GM12878 (cell line): ENCODE measurements at regions not wholly inside any gene's neighbourhood (a gene's known extent, or its start where the extent isn't known, plus 50 kb on each side); places are given as distances from the start of the nearest gene placed in this dataset.

Experiments
- ATAC-seq: fragments of 200-7000 bp; cut with Tn5 transposase; 3 replicates; pipeline ENCODE4 v1.9.1; 2020; ENCODE audit warnings: mild to moderate bottlenecking, moderate library complexity
- BruUV-seq: library from RNA; stranded (reverse); fragments of 400-500 nt; replicated peaks from 2 replicates; lab custom pipeline; 2021; lab: Mats Ljungman, UMichigan
- CTCF ChIA-PET: fragments of 300-600 bp; sonication (Branson Sonifier 250); formaldehyde crosslinking; extraction: SDS; loops from one replicate; lab custom pipeline; 2021; ENCODE audit warnings: inconsistent platforms; lab: Yijun Ruan, JAX
- POLR2A ChIA-PET: fragments of 350-600 bp; formaldehyde crosslinking; extraction: SDS; loops from one replicate; lab custom pipeline; 2021; ENCODE audit warnings: inconsistent platforms; lab: Charles Lee
- RAD21 ChIA-PET: fragments of 300-600 bp; sonication (Branson Sonifier 250); formaldehyde crosslinking; loops from one replicate; lab custom pipeline; 2023; ENCODE audit warnings: antibody characterized with exemption; ENCODE audit not compliant: unreplicated experiment; lab: Charles Lee
- SMC1A ChIA-PET: fragments of 300-600 bp; sonication (Branson Sonifier 250); formaldehyde crosslinking; loops from one replicate; lab custom pipeline; 2023; ENCODE audit not compliant: unreplicated experiment, uncharacterized antibody; lab: Charles Lee
- DNase-seq: peaks from one replicate; pipeline ENCODE4 v3.0.0-alpha.2; 2011; ENCODE audit warnings: low read depth, low spot score
- FAIRE-seq: peaks from 3 replicates; lab custom pipeline; 2011; peaks lifted over from hg19 to GRCh38; lab: Jason Lieb, UNC
- H2AFZ ChIP-seq: 2 replicates; pipeline ENCODE4 v1.6.0; 2011; ENCODE audit warnings: low read depth, low read length, control low read depth; ENCODE audit not compliant: control insufficient read depth
- H3K27ac ChIP-seq: 2 replicates; pipeline ENCODE4 v1.5.1; 2011; ENCODE audit warnings: control low read depth; ENCODE audit not compliant: control insufficient read depth, insufficient read depth
- H3K27me3 ChIP-seq, 2 experiments: replicated peaks in 1 of 2; 2 replicates each; pipeline versions ENCODE4 v1.6.0 to v1.6.1; 2011; ENCODE audit warnings: low read length in 1 of 2; ENCODE audit not compliant: control insufficient read depth in 2 of 2, insufficient read depth in 2 of 2
- H3K36me3 ChIP-seq, 2 experiments: 2 replicates each; pipeline ENCODE4 v1.5.1; 2011; ENCODE audit warnings: low read length in 1 of 2; ENCODE audit not compliant: control insufficient read depth in 2 of 2, insufficient read depth in 2 of 2
- H3K4me1 ChIP-seq: 2 replicates; pipeline ENCODE4 v1.6.1; 2011; ENCODE audit warnings: mild to moderate bottlenecking, low read length, moderate library complexity, mixed read lengths; ENCODE audit not compliant: control insufficient read depth, insufficient read depth
- H3K4me2 ChIP-seq: 2 replicates; pipeline ENCODE4 v1.6.0; 2011; ENCODE audit warnings: control low read depth; ENCODE audit not compliant: control insufficient read depth, insufficient read depth
- H3K4me3 ChIP-seq: fragments of 200-600 bp; sonication (generic); 2 replicates; pipeline ENCODE4 v1.5.1; 2016
- H3K79me2 ChIP-seq: 2 replicates; pipeline ENCODE4 v1.6.0; 2011; ENCODE audit warnings: low read length; ENCODE audit not compliant: control insufficient read depth, insufficient read depth
- H3K9ac ChIP-seq: 2 replicates; pipeline ENCODE4 v1.8.0; 2011; ENCODE audit warnings: low read length, control low read depth, mixed read lengths; ENCODE audit not compliant: control insufficient read depth, insufficient read depth
- H3K9me3 ChIP-seq: replicated peaks from 3 replicates; pipeline ENCODE4 v1.5.1; 2011; ENCODE audit warnings: mild to moderate bottlenecking, low read length; ENCODE audit not compliant: control insufficient read depth, insufficient read depth
- H4K20me1 ChIP-seq: 2 replicates; pipeline ENCODE4 v1.6.0; 2011; ENCODE audit not compliant: control insufficient read depth, insufficient read depth
- CEBPB ChIP-seq, 2 experiments: fragments of 150-350 bp in 1 of 2; IDR thresholded peaks; 2 replicates each; pipeline ENCODE4 v1.6.1; 2012 to 2014; ENCODE audit warnings: low read depth in 2 of 2, low read length in 2 of 2, borderline replicate concordance in 1 of 2, inconsistent platforms in 1 of 2
- DPF2 ChIP-seq: fragments of 450-650 bp; IDR thresholded peaks from 2 replicates; pipeline ENCODE4 v1.6.1; 2017; ENCODE audit warnings: mild to moderate bottlenecking
- EGR1 ChIP-seq, 2 experiments: IDR thresholded peaks; 1 replicate in 1 of 2; 2 replicates in 1 of 2; pipeline ENCODE4 v1.6.1; 2011 to 2012; ENCODE audit warnings: low read depth in 2 of 2, low read length in 2 of 2, borderline replicate concordance in 1 of 2, mild to moderate bottlenecking in 1 of 2, moderate library complexity in 1 of 2
- HCFC1 ChIP-seq: fragments of 150-350 bp; IDR thresholded peaks from 2 replicates; pipeline ENCODE4 v1.6.1; 2014; ENCODE audit warnings: low read length
- HDGF ChIP-seq: fragments of 450-650 bp; IDR thresholded peaks from 2 replicates; pipeline ENCODE4 v1.6.1; 2016; ENCODE audit warnings: antibody characterized with exemption
- NFYB ChIP-seq: IDR thresholded peaks from 2 replicates; pipeline ENCODE4 v1.6.1; 2011; ENCODE audit warnings: low read depth, mild to moderate bottlenecking, low read length, improper control_type of control experiment, moderate library complexity; ENCODE audit not compliant: insufficient read depth
- POLR2AphosphoS2 ChIP-seq: IDR thresholded peaks from 2 replicates; pipeline ENCODE4 v1.6.1; 2011; ENCODE audit warnings: low read depth, mild to moderate bottlenecking, low read length, improper control_type of control experiment, moderate library complexity
- RAD51 ChIP-seq: fragments of 450-650 bp; IDR thresholded peaks from 2 replicates; pipeline ENCODE4 v1.6.1; 2016; ENCODE audit warnings: moderate library complexity, mild to moderate bottlenecking, inconsistent platforms
- RELA ChIP-seq: fragments of 450-650 bp; IDR thresholded peaks from 2 replicates; pipeline ENCODE4 v1.8.0; 2014; ENCODE audit warnings: borderline replicate concordance; ENCODE audit not compliant: partially characterized antibody
- SMAD5 ChIP-seq: IDR thresholded peaks from 2 replicates; pipeline ENCODE4 v1.6.1; 2016; ENCODE audit warnings: antibody characterized with exemption, low read depth
- SREBF2 ChIP-seq: IDR thresholded peaks from 2 replicates; pipeline ENCODE4 v1.6.1; 2012; ENCODE audit warnings: mild to moderate bottlenecking, low read length
- STAT3 ChIP-seq: IDR thresholded peaks from 2 replicates; pipeline ENCODE4 v1.6.1; 2011; ENCODE audit warnings: low read depth, low read length, improper control_type of control experiment
- SUZ12 ChIP-seq: fragments of 200-600 bp; sonication (generic); IDR thresholded peaks from one replicate; pipeline ENCODE4 v1.6.1; 2018; ENCODE audit warnings: antibody characterized with exemption, mild to moderate bottlenecking; ENCODE audit not compliant: unreplicated experiment
- WRNIP1 ChIP-seq: IDR thresholded peaks from 2 replicates; pipeline ENCODE4 v1.6.1; 2011; ENCODE audit warnings: low read depth, low read length, improper control_type of control experiment, borderline replicate concordance
- ZNF274 ChIP-seq: IDR thresholded peaks from one replicate; pipeline ENCODE4 v1.8.0; 2011; ENCODE audit not compliant: insufficient read length, insufficient read depth
- WGBS: methylation state at CpG from one replicate; pipeline ENCODE4 v1.1.6; 2016; ENCODE audit warnings: low lambda C conversion rate; ENCODE audit not compliant: insufficient replicate concordance, insufficient coverage; ENCODE audit errors: missing lambda C conversion rate; 5-methylcytosine and 5-hydroxymethylcytosine counted together
- in situ Hi-C: fragments of 300-500 bp; cut with MboI; formaldehyde crosslinking; loops from 9 replicates; pipeline ENCODE4 v1.14.3; 2018; ENCODE audit warnings: mixed read lengths
- intact Hi-C: fragments of 100-400 bp; cut with micrococcal nuclease; formaldehyde crosslinking; loops from one replicate; pipeline ENCODE4 v1.14.2; 2022; ENCODE audit not compliant: unreplicated experiment
- TF ChIP-seq, protein P1 (sequence below): fragments of 450-650 bp; IDR thresholded peaks from 2 replicates; pipeline ENCODE4 v1.6.1; 2017; ENCODE audit warnings: mild to moderate bottlenecking, low read depth, inconsistent platforms; ENCODE audit not compliant: poor library complexity, severe bottlenecking
- TF ChIP-seq, protein P2 (sequence below): IDR thresholded peaks from 2 replicates; pipeline ENCODE4 v1.6.1; 2012; ENCODE audit warnings: improper control_type of control experiment, low read depth, low read length; ENCODE audit not compliant: insufficient replicate concordance

DNA sequence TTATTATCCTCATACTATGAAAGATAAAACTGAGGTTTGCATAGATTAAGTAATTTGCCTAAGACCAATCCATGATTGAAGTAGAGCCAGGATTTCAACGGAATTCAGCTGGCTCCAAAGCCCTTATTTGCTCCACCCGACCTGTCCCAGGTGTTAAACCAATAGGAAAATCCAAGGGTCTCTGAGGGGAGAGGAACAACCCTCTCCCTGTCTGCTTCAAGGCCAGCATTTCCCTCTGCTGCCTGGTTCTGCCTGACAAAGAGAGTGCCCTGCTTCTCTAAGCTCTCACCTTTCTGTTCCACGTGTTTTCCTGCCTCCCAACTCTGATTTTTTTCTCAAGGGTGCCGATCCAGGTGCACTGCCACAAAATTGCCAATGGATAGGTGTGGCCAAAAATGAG is 127.4 kb downstream of the UBE2U start:
- no peaks in the 10 kb centered on the region for H3K4me1 ChIP-seq
- no peak for TF ChIP-seq CEBPB (IDR thresholded peaks at IDR 0.05; ENCODE audit: borderline replicate concordance in 1 of 2, low read depth in 2 of 2, low read length in 2 of 2)
- TF ChIP-seq ZNF274: no peak
- TF ChIP-seq RELA: no peak
- no peak for TF ChIP-seq HDGF
- TF ChIP-seq POLR2AphosphoS2: no peak
- no peak for TF ChIP-seq EGR1 (IDR thresholded peaks at IDR 0.05; ENCODE audit: borderline replicate concordance in 1 of 2, low read depth in 2 of 2, low read length in 2 of 2)
- TF ChIP-seq, protein P1, sequence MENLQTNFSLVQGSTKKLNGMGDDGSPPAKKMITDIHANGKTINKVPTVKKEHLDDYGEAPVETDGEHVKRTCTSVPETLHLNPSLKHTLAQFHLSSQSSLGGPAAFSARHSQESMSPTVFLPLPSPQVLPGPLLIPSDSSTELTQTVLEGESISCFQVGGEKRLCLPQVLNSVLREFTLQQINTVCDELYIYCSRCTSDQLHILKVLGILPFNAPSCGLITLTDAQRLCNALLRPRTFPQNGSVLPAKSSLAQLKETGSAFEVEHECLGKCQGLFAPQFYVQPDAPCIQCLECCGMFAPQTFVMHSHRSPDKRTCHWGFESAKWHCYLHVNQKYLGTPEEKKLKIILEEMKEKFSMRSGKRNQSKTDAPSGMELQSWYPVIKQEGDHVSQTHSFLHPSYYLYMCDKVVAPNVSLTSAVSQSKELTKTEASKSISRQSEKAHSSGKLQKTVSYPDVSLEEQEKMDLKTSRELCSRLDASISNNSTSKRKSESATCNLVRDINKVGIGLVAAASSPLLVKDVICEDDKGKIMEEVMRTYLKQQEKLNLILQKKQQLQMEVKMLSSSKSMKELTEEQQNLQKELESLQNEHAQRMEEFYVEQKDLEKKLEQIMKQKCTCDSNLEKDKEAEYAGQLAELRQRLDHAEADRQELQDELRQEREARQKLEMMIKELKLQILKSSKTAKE: no peak
- TF ChIP-seq STAT3: no peak
- no peak for TF ChIP-seq SMAD5
- TF ChIP-seq SUZ12: no peak
- TF ChIP-seq NFYB: no peak
- TF ChIP-seq, protein P2, sequence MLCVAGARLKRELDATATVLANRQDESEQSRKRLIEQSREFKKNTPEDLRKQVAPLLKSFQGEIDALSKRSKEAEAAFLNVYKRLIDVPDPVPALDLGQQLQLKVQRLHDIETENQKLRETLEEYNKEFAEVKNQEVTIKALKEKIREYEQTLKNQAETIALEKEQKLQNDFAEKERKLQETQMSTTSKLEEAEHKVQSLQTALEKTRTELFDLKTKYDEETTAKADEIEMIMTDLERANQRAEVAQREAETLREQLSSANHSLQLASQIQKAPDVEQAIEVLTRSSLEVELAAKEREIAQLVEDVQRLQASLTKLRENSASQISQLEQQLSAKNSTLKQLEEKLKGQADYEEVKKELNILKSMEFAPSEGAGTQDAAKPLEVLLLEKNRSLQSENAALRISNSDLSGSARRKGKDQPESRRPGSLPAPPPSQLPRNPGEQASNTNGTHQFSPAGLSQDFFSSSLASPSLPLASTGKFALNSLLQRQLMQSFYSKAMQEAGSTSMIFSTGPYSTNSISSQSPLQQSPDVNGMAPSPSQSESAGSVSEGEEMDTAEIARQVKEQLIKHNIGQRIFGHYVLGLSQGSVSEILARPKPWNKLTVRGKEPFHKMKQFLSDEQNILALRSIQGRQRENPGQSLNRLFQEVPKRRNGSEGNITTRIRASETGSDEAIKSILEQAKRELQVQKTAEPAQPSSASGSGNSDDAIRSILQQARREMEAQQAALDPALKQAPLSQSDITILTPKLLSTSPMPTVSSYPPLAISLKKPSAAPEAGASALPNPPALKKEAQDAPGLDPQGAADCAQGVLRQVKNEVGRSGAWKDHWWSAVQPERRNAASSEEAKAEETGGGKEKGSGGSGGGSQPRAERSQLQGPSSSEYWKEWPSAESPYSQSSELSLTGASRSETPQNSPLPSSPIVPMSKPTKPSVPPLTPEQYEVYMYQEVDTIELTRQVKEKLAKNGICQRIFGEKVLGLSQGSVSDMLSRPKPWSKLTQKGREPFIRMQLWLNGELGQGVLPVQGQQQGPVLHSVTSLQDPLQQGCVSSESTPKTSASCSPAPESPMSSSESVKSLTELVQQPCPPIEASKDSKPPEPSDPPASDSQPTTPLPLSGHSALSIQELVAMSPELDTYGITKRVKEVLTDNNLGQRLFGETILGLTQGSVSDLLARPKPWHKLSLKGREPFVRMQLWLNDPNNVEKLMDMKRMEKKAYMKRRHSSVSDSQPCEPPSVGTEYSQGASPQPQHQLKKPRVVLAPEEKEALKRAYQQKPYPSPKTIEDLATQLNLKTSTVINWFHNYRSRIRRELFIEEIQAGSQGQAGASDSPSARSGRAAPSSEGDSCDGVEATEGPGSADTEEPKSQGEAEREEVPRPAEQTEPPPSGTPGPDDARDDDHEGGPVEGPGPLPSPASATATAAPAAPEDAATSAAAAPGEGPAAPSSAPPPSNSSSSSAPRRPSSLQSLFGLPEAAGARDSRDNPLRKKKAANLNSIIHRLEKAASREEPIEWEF: no peak
- no peak for TF ChIP-seq RAD51
- TF ChIP-seq WRNIP1: no peak
- TF ChIP-seq DPF2: no peak
- TF ChIP-seq HCFC1: no peak
- TF ChIP-seq SREBF2: no peak
- no peaks in the 10 kb centered on the region for H3K9me3 ChIP-seq
- H3K4me2 ChIP-seq: no peak overlapping the region
- ATAC-seq (no peak), DNase-seq (no peak), FAIRE-seq (no peak)
- POLR2A ChIA-PET: no interaction called here
- H4K20me1 ChIP-seq: no peaks in the 10 kb centered on the region; the same call in 1 of the 2 replicates
- RAD21 ChIA-PET: no interaction called here
- no peak overlapping the region for H3K4me3 ChIP-seq
- SMC1A ChIA-PET: no interaction called here
- in situ Hi-C loops (no loop called here), intact Hi-C loops (no loop called here)
- H3K27me3 ChIP-seq: no peaks in the 10 kb centered on the region
- WGBS: 3% methylated on average over 4 of the region's 4 CpGs
- no peaks in the 10 kb centered on the region for H3K79me2 ChIP-seq
- H2AFZ ChIP-seq: no peak overlapping the region
- H3K36me3 ChIP-seq: no peaks in the 10 kb centered on the region
- no TSS peak for BruUV-seq
- H3K27ac ChIP-seq: no peak overlapping the region
- H3K9ac ChIP-seq: no peak overlapping the region
- CTCF ChIA-PET: no interaction called here
